GM23338 (cell line): ENCODE measurements at regions not wholly inside any gene's neighbourhood (a gene's known extent, or its start where the extent isn't known, plus 50 kb on each side); places are given as distances from the start of the nearest gene placed in this dataset.

Source experiments
- POLR2AphosphoS5 ChIP-seq: IDR thresholded peaks from 2 replicates; pipeline ENCODE4 v1.6.1; 2016; ENCODE audit warnings: antibody characterized with exemption, low read depth
- TF ChIP-seq, protein P1 (sequence below), 2 experiments: fragments of 200-600 bp in 1 of 2; sonication (generic) in 1 of 2; conservative IDR thresholded peaks; 2 replicates each; pipeline versions ENCODE4 v1.5.1 to v1.6.1; 2016 to 2017; ENCODE audit warnings: antibody characterized with exemption in 2 of 2, low read depth in 2 of 2, mild to moderate bottlenecking in 2 of 2, moderate library complexity in 1 of 2
- TF ChIP-seq, protein P2 (sequence below): IDR thresholded peaks from one replicate; pipeline ENCODE4 v1.6.1; 2018; ENCODE audit warnings: antibody characterized with exemption; ENCODE audit not compliant: unreplicated experiment

DNA sequence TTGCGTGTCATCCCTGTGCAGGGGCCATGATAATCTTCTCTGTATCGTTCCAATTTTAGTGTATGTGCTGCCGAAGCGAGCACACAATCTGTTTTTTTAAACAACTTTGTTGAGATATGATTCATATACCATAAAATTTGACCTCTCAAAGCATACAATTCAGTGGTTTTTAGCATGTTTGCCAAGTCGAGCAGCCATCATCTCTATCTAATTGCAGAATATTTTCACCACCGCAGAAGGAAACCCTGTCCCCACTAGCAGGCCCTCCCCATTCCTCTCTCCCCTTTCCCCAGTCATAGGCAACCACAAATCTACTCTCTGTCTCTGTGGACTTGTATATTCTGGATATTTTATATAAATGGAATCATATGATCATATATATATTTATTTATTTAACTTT is 78.7 kb upstream of the TINAGL1 start:
- TF ChIP-seq, protein P1, sequence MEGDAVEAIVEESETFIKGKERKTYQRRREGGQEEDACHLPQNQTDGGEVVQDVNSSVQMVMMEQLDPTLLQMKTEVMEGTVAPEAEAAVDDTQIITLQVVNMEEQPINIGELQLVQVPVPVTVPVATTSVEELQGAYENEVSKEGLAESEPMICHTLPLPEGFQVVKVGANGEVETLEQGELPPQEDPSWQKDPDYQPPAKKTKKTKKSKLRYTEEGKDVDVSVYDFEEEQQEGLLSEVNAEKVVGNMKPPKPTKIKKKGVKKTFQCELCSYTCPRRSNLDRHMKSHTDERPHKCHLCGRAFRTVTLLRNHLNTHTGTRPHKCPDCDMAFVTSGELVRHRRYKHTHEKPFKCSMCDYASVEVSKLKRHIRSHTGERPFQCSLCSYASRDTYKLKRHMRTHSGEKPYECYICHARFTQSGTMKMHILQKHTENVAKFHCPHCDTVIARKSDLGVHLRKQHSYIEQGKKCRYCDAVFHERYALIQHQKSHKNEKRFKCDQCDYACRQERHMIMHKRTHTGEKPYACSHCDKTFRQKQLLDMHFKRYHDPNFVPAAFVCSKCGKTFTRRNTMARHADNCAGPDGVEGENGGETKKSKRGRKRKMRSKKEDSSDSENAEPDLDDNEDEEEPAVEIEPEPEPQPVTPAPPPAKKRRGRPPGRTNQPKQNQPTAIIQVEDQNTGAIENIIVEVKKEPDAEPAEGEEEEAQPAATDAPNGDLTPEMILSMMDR (conservative IDR thresholded peaks at IDR 0.05; ENCODE audit: low read depth in 2 of 2) = no peak
- TF ChIP-seq POLR2AphosphoS5 = no peak
- TF ChIP-seq, protein P2, sequence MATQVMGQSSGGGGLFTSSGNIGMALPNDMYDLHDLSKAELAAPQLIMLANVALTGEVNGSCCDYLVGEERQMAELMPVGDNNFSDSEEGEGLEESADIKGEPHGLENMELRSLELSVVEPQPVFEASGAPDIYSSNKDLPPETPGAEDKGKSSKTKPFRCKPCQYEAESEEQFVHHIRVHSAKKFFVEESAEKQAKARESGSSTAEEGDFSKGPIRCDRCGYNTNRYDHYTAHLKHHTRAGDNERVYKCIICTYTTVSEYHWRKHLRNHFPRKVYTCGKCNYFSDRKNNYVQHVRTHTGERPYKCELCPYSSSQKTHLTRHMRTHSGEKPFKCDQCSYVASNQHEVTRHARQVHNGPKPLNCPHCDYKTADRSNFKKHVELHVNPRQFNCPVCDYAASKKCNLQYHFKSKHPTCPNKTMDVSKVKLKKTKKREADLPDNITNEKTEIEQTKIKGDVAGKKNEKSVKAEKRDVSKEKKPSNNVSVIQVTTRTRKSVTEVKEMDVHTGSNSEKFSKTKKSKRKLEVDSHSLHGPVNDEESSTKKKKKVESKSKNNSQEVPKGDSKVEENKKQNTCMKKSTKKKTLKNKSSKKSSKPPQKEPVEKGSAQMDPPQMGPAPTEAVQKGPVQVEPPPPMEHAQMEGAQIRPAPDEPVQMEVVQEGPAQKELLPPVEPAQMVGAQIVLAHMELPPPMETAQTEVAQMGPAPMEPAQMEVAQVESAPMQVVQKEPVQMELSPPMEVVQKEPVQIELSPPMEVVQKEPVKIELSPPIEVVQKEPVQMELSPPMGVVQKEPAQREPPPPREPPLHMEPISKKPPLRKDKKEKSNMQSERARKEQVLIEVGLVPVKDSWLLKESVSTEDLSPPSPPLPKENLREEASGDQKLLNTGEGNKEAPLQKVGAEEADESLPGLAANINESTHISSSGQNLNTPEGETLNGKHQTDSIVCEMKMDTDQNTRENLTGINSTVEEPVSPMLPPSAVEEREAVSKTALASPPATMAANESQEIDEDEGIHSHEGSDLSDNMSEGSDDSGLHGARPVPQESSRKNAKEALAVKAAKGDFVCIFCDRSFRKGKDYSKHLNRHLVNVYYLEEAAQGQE = no peak
